Panc1 (cell line): ENCODE measurements at regions not wholly inside any gene's neighbourhood (a gene's known extent, or its start where the extent isn't known, plus 50 kb on each side); places are given as distances from the start of the nearest gene placed in this dataset.

Experiments used
- POLR2AphosphoS5 ChIP-seq: IDR thresholded peaks from 2 replicates; pipeline ENCODE4 v1.6.1; 2012; ENCODE audit warnings: mild to moderate bottlenecking, low read depth, low read length, moderate library complexity
- SIN3A ChIP-seq: IDR thresholded peaks from 2 replicates; pipeline ENCODE4 v1.6.1; 2012; ENCODE audit warnings: low read depth, mild to moderate bottlenecking, low read length, moderate library complexity, borderline replicate concordance; ENCODE audit not compliant: insufficient read depth
- TF ChIP-seq, protein P1 (sequence below): fragments of 450-650 bp; IDR thresholded peaks from 2 replicates; pipeline ENCODE4 v1.5.1; 2017; ENCODE audit warnings: mild to moderate bottlenecking
- TF ChIP-seq, protein P2 (sequence below), 2 experiments: IDR thresholded peaks; 2 replicates each; pipeline ENCODE4 v1.6.1; 2011 to 2012; ENCODE audit warnings: low read depth in 2 of 2, control low read depth in 1 of 2, low read length in 1 of 2, mild to moderate bottlenecking in 1 of 2, moderate library complexity in 1 of 2; ENCODE audit not compliant: insufficient read depth in 1 of 2

DNA sequence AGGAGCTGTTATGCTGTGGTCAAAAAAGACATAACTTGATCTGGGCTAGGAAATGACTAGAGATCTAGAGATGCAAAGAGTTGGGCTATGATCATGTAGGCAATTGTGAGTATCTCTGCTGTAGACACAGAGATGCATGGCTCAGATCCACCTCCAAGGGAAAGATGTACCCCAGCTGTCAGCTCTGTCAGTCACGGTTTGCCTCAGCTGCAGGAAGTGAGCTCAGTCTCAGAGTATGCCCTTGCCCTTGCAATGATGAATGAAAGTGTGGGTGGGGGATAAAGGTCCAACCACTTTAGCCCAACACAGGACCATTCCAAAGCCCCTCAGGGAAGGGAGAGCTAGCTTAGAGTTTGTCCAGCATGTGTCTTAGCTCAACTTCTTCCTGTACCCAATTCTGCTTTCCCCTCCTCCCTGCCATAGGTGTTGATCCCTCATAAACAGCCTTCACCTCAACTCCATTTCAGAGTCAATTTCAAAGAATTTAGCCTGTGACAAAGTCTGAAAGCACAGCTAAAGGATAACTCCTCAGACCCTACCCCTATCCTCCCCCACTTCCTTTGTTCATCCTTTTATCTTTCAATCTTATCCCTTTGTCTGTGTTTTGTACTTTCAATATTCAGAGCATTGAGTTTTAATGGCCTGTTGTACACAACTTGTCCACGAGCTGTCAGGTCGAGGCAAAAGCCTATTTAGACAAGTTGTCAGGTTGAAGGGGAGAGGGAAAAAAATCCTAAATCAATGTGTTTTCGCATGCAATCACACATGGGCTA lies 90.6 kb downstream of the MID1IP1 start:
- TF ChIP-seq, protein P1, sequence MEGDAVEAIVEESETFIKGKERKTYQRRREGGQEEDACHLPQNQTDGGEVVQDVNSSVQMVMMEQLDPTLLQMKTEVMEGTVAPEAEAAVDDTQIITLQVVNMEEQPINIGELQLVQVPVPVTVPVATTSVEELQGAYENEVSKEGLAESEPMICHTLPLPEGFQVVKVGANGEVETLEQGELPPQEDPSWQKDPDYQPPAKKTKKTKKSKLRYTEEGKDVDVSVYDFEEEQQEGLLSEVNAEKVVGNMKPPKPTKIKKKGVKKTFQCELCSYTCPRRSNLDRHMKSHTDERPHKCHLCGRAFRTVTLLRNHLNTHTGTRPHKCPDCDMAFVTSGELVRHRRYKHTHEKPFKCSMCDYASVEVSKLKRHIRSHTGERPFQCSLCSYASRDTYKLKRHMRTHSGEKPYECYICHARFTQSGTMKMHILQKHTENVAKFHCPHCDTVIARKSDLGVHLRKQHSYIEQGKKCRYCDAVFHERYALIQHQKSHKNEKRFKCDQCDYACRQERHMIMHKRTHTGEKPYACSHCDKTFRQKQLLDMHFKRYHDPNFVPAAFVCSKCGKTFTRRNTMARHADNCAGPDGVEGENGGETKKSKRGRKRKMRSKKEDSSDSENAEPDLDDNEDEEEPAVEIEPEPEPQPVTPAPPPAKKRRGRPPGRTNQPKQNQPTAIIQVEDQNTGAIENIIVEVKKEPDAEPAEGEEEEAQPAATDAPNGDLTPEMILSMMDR = no peak
- TF ChIP-seq, protein P2, sequence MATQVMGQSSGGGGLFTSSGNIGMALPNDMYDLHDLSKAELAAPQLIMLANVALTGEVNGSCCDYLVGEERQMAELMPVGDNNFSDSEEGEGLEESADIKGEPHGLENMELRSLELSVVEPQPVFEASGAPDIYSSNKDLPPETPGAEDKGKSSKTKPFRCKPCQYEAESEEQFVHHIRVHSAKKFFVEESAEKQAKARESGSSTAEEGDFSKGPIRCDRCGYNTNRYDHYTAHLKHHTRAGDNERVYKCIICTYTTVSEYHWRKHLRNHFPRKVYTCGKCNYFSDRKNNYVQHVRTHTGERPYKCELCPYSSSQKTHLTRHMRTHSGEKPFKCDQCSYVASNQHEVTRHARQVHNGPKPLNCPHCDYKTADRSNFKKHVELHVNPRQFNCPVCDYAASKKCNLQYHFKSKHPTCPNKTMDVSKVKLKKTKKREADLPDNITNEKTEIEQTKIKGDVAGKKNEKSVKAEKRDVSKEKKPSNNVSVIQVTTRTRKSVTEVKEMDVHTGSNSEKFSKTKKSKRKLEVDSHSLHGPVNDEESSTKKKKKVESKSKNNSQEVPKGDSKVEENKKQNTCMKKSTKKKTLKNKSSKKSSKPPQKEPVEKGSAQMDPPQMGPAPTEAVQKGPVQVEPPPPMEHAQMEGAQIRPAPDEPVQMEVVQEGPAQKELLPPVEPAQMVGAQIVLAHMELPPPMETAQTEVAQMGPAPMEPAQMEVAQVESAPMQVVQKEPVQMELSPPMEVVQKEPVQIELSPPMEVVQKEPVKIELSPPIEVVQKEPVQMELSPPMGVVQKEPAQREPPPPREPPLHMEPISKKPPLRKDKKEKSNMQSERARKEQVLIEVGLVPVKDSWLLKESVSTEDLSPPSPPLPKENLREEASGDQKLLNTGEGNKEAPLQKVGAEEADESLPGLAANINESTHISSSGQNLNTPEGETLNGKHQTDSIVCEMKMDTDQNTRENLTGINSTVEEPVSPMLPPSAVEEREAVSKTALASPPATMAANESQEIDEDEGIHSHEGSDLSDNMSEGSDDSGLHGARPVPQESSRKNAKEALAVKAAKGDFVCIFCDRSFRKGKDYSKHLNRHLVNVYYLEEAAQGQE (IDR thresholded peaks at IDR 0.05; ENCODE audit: insufficient read depth in 1 of 2, low read depth in 2 of 2, low read length in 1 of 2) = no peak
- no peak for TF ChIP-seq POLR2AphosphoS5
- no peak for TF ChIP-seq SIN3A
